Nephron progenitor cell (in vitro differentiated cells): ENCODE measurements at regions not wholly inside any gene's neighbourhood (a gene's known extent, or its start where the extent isn't known, plus 50 kb on each side); places are given as distances from the start of the nearest gene placed in this dataset.

ENCODE experiments used
- DNase-seq: peaks from one replicate; pipeline ENCODE4 v3.0.0; 2021
- H3K27ac Mint-ChIP-seq: 2 replicates; pipeline ENCODE4 v1.8.0; 2021; ENCODE audit warnings: mild to moderate bottlenecking, moderate library complexity, mixed read lengths
- H3K27me3 Mint-ChIP-seq: 2 replicates; pipeline ENCODE4 v1.8.0; 2021; ENCODE audit warnings: mild to moderate bottlenecking, low read depth, mixed read lengths; ENCODE audit not compliant: poor library complexity
- H3K36me3 Mint-ChIP-seq: 2 replicates; pipeline ENCODE4 v1.8.0; 2021; ENCODE audit warnings: low read depth, mixed read lengths
- H3K4me1 Mint-ChIP-seq: 2 replicates; pipeline ENCODE4 v1.8.0; 2021; ENCODE audit warnings: mixed read lengths
- H3K4me3 Mint-ChIP-seq: 2 replicates; pipeline ENCODE4 v1.8.0; 2021; ENCODE audit warnings: mild to moderate bottlenecking, moderate library complexity, mixed read lengths
- H3K9me3 Mint-ChIP-seq: 2 replicates; pipeline ENCODE4 v1.8.0; 2021; ENCODE audit warnings: mild to moderate bottlenecking, moderate library complexity, mixed read lengths
- TF ChIP-seq, protein P1 (sequence below): fragments of 200-600 bp; sonication (generic); IDR thresholded peaks from 2 replicates; pipeline ENCODE4 v1.5.0; 2021; ENCODE audit warnings: antibody characterized with exemption

DNA sequence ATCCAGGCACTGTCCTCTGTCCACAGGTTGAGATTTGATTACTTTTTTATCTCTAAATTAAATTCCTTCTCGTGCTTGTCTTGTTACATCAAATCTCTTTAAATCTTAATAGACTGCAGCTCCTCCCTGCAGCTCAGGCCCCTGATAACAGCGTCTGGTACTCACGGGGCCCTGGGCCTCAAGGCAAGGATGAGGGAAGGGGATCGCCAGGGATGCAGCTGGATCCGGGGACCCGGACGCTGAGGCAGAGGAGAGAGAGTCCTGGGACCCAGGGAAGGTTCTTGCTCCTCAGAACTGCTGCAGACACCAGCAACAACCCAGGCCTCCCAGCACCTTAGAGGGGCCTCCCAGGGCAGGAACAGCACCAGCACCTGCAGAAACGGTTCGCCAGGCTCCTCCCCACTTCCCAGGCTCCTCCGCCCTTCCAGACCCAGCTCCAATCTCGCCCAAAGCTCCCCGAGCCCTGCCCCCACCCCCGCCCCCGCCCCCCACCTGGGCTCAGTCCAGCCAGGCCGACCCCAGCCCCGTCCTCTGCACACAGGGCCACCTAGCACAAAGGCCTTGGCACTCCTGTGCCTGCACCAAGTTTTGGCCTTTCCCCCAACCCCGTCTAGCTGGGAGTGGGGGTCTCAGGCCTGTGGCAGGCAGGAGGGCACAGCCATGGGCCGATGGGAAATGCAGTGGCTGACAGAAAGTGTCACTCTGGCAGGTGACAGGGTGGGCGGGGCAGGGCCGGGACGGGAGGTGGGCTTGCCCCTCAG lies 60.3 kb upstream of the GALNT9 start:
- Mint-ChIP-seq H3K27ac (no peak overlapping the region), H3K9me3 (peaks cover 8% of the 10 kb centered on the region), H3K27me3 (peaks cover 48% of the 10 kb centered on the region), H3K4me1 (peaks cover 29% of the 10 kb centered on the region), H3K36me3 (no peaks in the 10 kb centered on the region), H3K4me3 (no peak overlapping the region)
- TF ChIP-seq, protein P1, sequence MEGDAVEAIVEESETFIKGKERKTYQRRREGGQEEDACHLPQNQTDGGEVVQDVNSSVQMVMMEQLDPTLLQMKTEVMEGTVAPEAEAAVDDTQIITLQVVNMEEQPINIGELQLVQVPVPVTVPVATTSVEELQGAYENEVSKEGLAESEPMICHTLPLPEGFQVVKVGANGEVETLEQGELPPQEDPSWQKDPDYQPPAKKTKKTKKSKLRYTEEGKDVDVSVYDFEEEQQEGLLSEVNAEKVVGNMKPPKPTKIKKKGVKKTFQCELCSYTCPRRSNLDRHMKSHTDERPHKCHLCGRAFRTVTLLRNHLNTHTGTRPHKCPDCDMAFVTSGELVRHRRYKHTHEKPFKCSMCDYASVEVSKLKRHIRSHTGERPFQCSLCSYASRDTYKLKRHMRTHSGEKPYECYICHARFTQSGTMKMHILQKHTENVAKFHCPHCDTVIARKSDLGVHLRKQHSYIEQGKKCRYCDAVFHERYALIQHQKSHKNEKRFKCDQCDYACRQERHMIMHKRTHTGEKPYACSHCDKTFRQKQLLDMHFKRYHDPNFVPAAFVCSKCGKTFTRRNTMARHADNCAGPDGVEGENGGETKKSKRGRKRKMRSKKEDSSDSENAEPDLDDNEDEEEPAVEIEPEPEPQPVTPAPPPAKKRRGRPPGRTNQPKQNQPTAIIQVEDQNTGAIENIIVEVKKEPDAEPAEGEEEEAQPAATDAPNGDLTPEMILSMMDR: no peak
- DNase-seq: no peak

DNA sequence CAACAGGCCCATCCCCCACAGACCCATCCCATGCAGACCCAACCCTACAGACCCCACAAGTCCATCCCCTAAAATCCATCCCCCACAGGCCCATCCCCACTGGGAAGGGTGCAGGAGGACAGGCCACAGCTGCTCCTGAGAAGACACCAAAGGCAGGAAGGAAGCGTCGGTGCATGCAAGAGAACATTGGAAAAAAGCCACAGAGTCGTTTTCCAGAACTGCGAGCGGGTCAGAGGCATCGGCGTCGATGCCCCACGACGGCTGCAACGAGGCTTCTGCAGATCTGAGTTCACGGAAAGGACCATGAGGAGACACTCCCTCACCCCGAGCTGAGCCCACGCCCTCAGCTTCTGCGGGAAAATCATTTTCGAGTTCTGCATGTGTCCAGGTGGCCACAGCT lies 59.6 kb upstream of the GALNT9 start:
- H3K9me3 Mint-ChIP-seq: peaks cover 8% of the 10 kb centered on the region
- DNase-seq: no peak
- H3K4me1 Mint-ChIP-seq: peaks cover 24% of the 10 kb centered on the region
- H3K4me3 Mint-ChIP-seq: no peak overlapping the region
- TF ChIP-seq, protein P1: no peak
- H3K27me3 Mint-ChIP-seq: peaks cover 45% of the 10 kb centered on the region
- H3K36me3 Mint-ChIP-seq: no peaks in the 10 kb centered on the region
- no peak overlapping the region for H3K27ac Mint-ChIP-seq

DNA sequence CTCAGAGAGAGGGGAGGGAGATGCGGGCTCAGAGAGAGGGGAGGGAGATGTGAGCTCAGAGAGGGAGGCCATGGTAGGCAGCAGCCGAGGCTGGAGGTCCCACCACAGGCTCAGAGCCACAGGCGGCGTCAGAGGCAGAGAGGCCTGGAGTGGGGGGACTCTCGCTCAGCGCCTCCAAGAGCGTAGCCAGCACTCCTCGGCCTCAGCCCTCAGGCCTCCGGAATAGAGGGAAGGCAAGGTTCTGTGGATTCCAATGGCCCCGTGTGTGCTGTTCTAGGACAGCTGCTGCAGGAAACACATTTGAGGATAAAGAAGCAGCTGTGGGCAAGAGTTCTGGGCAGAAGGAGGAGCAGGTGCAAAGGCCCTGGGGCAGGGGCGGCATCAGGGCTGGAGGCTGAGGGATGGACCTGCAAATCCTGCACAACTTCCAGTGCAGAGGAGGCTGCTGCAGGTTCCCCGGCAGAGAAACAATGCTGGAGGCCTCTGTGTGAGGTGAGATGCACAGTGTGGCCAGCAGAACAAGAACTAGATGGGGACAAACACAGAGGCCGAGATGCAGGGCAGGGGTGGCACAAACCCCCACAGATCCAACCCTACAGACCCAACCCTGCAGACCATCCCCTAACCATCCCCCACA lies 59.1 kb upstream of the GALNT9 start:
- H3K27ac Mint-ChIP-seq: no peak overlapping the region

DNA sequence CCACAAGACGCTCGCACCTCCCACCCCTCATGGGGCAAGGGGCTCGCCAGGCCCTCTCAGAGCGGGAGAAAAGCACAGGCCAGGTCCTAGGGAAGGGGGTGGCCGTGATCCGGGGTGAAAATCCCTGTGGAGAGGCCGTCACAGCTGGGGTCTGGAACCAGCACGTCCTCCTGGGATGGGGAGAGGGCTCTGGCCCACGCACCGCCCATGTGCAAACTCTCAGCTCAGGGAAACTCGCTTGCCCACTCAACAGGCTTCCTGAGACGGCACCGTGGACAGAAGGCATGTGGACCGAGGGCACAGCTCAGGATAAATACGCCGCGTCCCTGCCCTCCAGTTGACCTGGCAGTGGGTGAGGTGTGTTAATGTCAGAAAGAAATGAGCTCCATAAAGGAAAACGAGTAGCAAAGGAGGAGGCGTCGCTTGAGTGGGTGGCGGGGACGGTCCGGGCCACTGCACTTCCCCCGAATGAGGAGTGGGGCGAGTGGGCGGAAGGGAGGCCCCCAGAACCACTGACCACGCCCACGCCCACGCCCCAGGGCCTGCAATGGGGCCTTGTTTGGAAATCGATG lies 57.6 kb upstream of the GALNT9 start:
- Mint-ChIP-seq H3K4me1 (peaks cover 10% of the 10 kb centered on the region), H3K27me3 (peaks cover 33% of the 10 kb centered on the region), H3K27ac (no peak overlapping the region), H3K4me3 (peak overlapping the region; percentile 16), H3K9me3 (peaks cover 8% of the 10 kb centered on the region), H3K36me3 (no peaks in the 10 kb centered on the region)
- no peak for DNase-seq
- TF ChIP-seq, protein P1: no peak

More for the DNA sequence above, 59.1 kb upstream of the GALNT9 start:
- Mint-ChIP-seq H3K4me3 (no peak overlapping the region), H3K9me3 (peaks cover 8% of the 10 kb centered on the region), H3K27me3 (peaks cover 42% of the 10 kb centered on the region), H3K36me3 (no peaks in the 10 kb centered on the region), H3K4me1 (peaks cover 20% of the 10 kb centered on the region)
- TF ChIP-seq, protein P1: no peak
- DNase-seq: no peak

DNA sequence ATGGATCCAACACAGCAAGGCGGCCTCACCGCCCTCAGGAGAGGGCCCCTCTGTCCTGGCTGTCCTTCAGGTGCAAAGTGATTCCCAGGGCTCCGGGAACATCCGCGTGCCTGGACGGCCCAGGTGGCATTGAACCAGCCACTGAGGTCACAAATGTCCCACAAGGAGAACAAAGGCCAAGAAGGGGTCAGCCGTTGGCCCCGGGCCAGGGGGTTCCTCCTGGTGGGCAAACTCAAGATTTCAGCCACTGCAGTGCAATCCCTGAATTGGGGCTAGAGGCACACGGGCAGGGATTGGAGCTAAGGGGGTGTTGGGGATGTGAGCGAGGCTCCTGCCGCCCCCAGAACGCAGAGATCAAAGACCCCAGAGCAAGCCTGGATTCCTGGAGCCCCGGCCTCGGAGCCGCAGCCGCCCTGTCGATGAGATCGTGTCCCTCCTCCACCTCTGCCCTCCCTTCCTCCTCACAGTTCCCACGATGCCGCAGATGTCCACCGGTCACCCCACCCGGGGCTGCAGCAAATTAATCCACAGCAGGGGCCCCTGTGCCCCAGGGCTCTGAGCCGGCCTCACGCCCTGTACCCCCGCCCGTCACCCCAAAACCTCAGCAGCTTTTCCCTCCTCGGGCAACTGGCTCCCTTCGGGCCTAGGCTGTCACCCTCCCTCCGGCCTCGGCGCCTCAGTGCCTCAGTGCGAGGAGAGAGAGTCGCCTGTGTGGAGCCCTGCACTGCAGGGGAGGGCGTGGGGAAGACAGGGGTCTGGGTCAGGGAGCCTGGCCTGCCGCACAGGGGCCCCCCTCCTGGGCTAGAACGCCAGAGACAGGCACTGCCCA lies 56.7 kb upstream of the GALNT9 start:
- no peaks in the 10 kb centered on the region for H3K36me3 Mint-ChIP-seq
- H3K9me3 Mint-ChIP-seq: peaks cover 3% of the 10 kb centered on the region
- peaks cover 31% of the 10 kb centered on the region for H3K27me3 Mint-ChIP-seq
- H3K4me1 Mint-ChIP-seq: peaks cover 10% of the 10 kb centered on the region
- TF ChIP-seq, protein P1: no peak
- no peak overlapping the region for H3K27ac Mint-ChIP-seq
- DNase-seq: no peak
- no peak overlapping the region for H3K4me3 Mint-ChIP-seq
